ENCODE measurements at regions not wholly inside any gene's neighbourhood (a gene's known extent, or its start where the extent isn't known, plus 50 kb on each side); places are given as distances from the start of the nearest gene placed in this dataset.
"Not testable (repeated sequence)": the region's sequence is repeated elsewhere in the genome, so short reads cannot be mapped to it uniquely, and the experiment has no call there.

- DNase-seq (ENCODE audit: low spot score): no peak
Observed at GRCh38 chr5:174489920-174490597, 234.3 kb upstream of the MSX2 start.

- DNase-seq (ENCODE audit: low spot score): no peak
Observed at GRCh38 chr5:174490728-174491127, 233.7 kb upstream of the MSX2 start.

- DNase-seq (ENCODE audit: low spot score): no peak
Observed at GRCh38 chr5:174491265-174491664, 233.1 kb upstream of the MSX2 start.

GRCh38 chr5:174491761-174492350 is 232.5 kb upstream of the MSX2 start:
- no peak for DNase-seq (ENCODE audit: low spot score)

- no peak for DNase-seq (ENCODE audit: low spot score)
Observed at GRCh38 chr5:174493530-174493929, 230.9 kb upstream of the MSX2 start.

GRCh38 chr5:174497939-174498338 is 226.4 kb upstream of the MSX2 start:
- DNase-seq (ENCODE audit: low spot score): not testable (repeated sequence)

GRCh38 chr5:174498575-174498974 is 225.8 kb upstream of the MSX2 start:
- DNase-seq (ENCODE audit: low spot score): not testable (repeated sequence)

GRCh38 chr5:174500636-174501035 is 223.7 kb upstream of the MSX2 start:
- DNase-seq (ENCODE audit: low spot score): no peak

- no peak for DNase-seq (ENCODE audit: low spot score)
Observed at GRCh38 chr5:174501461-174502069, 222.8 kb upstream of the MSX2 start.

- no peak for DNase-seq (ENCODE audit: low spot score)
Observed at GRCh38 chr5:174503086-174503460, 221.3 kb upstream of the MSX2 start.

GRCh38 chr5:174503461-174504265 is 220.7 kb upstream of the MSX2 start:
- DNase-seq (ENCODE audit: low spot score): no peak

- no peak for DNase-seq (ENCODE audit: low spot score)
Observed at GRCh38 chr5:174504266-174504726, 220.1 kb upstream of the MSX2 start.

- no peak for DNase-seq (ENCODE audit: low spot score)
Observed at GRCh38 chr5:174505621-174506020, 218.8 kb upstream of the MSX2 start.

GRCh38 chr5:174510782-174511453 is 213.5 kb upstream of the MSX2 start:
- not testable (repeated sequence) for DNase-seq (ENCODE audit: low spot score)

GRCh38 chr5:174511714-174512253 is 212.6 kb upstream of the MSX2 start:
- DNase-seq (ENCODE audit: low spot score): no peak

GRCh38 chr5:174514325-174514724 is 210.1 kb upstream of the MSX2 start:
- DNase-seq (ENCODE audit: low spot score): no peak

GRCh38 chr5:174514983-174515394 is 209.4 kb upstream of the MSX2 start:
- no peak for DNase-seq (ENCODE audit: low spot score)

GRCh38 chr5:174516741-174517140 is 207.6 kb upstream of the MSX2 start:
- no peak for DNase-seq (ENCODE audit: low spot score)

- DNase-seq (ENCODE audit: low spot score): no peak
Observed at GRCh38 chr5:174518512-174518911, 205.9 kb upstream of the MSX2 start.

- no peak for DNase-seq (ENCODE audit: low spot score)
Observed at GRCh38 chr5:174520420-174521396, 203.7 kb upstream of the MSX2 start.

- DNase-seq (ENCODE audit: low spot score): no peak
Observed at GRCh38 chr5:174521449-174521848, 202.9 kb upstream of the MSX2 start.

All from HuH-7.5 (cell line).